Fibroblast of lung (primary cell): ENCODE measurements at regions not wholly inside any gene's neighbourhood (a gene's known extent, or its start where the extent isn't known, plus 50 kb on each side); places are given as distances from the start of the nearest gene placed in this dataset.
"Not testable (repeated sequence)": the region's sequence is repeated elsewhere in the genome, so short reads cannot be mapped to it uniquely, and the experiment has no call there.

Experiments used
- DNase-seq, 2 donors: peaks; one replicate each; pipeline versions ENCODE4 v3.0.0 to v3.0.0-alpha.2; 2010; ENCODE audit warnings: low read depth in 2 of 2
- H2AFZ ChIP-seq: 2 replicates; pipeline ENCODE4 v1.5.1; 2012; ENCODE audit warnings: low read length, control low read depth, inconsistent platforms
- H3K27ac ChIP-seq: 2 replicates; pipeline ENCODE4 v1.5.1; 2011; ENCODE audit warnings: low read length, control low read depth; ENCODE audit not compliant: insufficient read depth
- H3K27me3 ChIP-seq: 2 replicates; pipeline ENCODE4 v1.5.1; 2011; ENCODE audit warnings: mild to moderate bottlenecking, low read length; ENCODE audit not compliant: control insufficient read depth, insufficient read depth
- H3K36me3 ChIP-seq: 2 replicates; pipeline ENCODE4 v1.5.1; 2011; ENCODE audit warnings: low read length; ENCODE audit not compliant: control insufficient read depth, insufficient read depth
- H3K4me1 ChIP-seq: 2 replicates; pipeline ENCODE4 v1.5.1; 2011; ENCODE audit warnings: low read length; ENCODE audit not compliant: control insufficient read depth, insufficient read depth; ENCODE audit errors: extremely low read depth
- H3K4me2 ChIP-seq: 2 replicates; pipeline ENCODE4 v1.5.1; 2011; ENCODE audit warnings: low read length, control low read depth; ENCODE audit not compliant: insufficient read depth; ENCODE audit errors: extremely low read depth
- H3K4me3 ChIP-seq, 4 experiments: fragments of 200-600 bp in 1 of 4; sonication (generic) in 1 of 4; replicated peaks in 1 of 4; 2 replicates each; pipeline ENCODE4 v1.5.1; 2011 to 2016; ENCODE audit warnings: low read length in 4 of 4, low read depth in 3 of 4, mild to moderate bottlenecking in 3 of 4, control low read depth in 2 of 4, inconsistent platforms in 1 of 4, mixed read lengths in 1 of 4; ENCODE audit not compliant: insufficient read depth in 1 of 4; ENCODE audit errors: control extremely low read depth in 1 of 4
- H3K79me2 ChIP-seq: 2 replicates; pipeline ENCODE4 v1.5.1; 2012; ENCODE audit warnings: mild to moderate bottlenecking, low read length, inconsistent platforms; ENCODE audit not compliant: control insufficient read depth, insufficient read depth
- H3K9ac ChIP-seq: 2 replicates; pipeline ENCODE4 v1.5.1; 2011; ENCODE audit warnings: mild to moderate bottlenecking, low read length, control low read depth; ENCODE audit not compliant: insufficient read depth
- H3K9me3 ChIP-seq: 2 replicates; pipeline ENCODE4 v1.5.1; 2012; ENCODE audit warnings: low read depth, low read length; ENCODE audit not compliant: control insufficient read depth, insufficient read depth
- H4K20me1 ChIP-seq: 2 replicates; pipeline ENCODE4 v1.5.1; 2011; ENCODE audit warnings: low read length; ENCODE audit not compliant: control insufficient read depth, insufficient read depth; ENCODE audit errors: extremely low read depth
- EZH2 ChIP-seq: IDR thresholded peaks from 2 replicates; pipeline ENCODE4 v1.5.1; 2012; ENCODE audit warnings: low read length, control low read depth, mild to moderate bottlenecking; ENCODE audit errors: missing control alignments
- TF ChIP-seq, protein P1 (sequence below), 2 donors: IDR thresholded peaks in 1 of 2; conservative IDR thresholded peaks in 1 of 2; 1 replicate in 1 of 2; 2 replicates in 1 of 2; pipeline ENCODE4 v1.5.1; 2011 to 2012; ENCODE audit warnings: low read length in 2 of 2, control low read depth in 1 of 2, inconsistent platforms in 1 of 2, low read depth in 1 of 2, mild to moderate bottlenecking in 1 of 2

DNA sequence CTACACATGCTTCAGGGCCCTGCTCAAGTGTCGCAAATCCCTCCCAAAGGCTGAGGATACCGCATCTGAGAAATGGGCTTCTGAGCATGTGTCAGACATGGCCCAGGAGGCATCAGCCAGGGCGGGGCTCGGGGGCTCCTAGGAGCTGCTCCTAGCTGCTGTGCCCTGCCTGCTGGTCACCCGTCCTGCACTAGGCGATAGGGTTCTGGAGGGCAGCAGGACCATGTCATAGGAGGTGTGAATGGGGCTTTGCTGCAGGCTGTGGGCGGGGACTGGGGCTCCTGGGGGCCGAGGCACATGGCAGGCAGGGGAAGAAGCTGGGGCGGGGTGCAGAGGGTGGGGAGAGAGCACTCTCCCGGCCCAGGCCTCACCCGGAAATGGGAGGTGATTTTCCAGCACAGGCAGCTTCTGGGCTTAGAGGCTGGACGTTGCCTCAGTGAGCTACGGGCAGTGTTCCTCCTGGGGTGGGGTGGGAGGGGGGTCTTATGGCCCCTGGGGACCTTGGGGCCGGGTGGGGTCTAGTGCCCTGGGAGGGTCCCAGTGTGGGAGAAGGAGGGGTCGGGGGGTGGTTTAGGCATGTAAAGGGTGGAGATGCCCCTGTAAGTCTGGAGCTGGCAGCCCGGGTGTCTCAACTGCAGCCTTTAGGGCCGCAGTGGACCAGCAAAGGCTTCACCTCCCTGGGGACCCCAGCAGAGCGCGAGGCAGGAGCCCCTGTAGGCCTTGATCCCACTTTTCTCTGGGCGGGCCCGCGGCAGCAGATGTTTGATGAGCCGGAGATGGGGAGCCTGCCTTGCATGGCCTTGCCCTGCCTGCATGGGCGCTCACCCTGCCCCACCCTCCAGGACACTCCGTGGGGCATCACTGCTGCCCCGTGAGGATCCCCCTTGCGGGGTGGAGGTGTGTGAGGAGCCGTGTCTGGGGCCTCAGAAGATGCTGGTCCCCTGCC, 98.6 kb upstream of the LRPAP1 start:
- Histone ChIP-seq H3K9me3 (no peaks in the 10 kb centered on the region), H3K36me3 (no peaks in the 10 kb centered on the region), H3K4me1 (no peaks in the 10 kb centered on the region), H3K79me2 (no peaks in the 10 kb centered on the region), H3K27ac (no peak overlapping the region), H4K20me1 (no peaks in the 10 kb centered on the region), H3K4me2 (no peak overlapping the region), H3K4me3 (no peak overlapping the region), H3K27me3 (no peaks in the 10 kb centered on the region), H2AFZ (no peak overlapping the region), H3K9ac (no peak overlapping the region)
- DNase-seq, result no peak
- TF ChIP-seq, protein P1, sequence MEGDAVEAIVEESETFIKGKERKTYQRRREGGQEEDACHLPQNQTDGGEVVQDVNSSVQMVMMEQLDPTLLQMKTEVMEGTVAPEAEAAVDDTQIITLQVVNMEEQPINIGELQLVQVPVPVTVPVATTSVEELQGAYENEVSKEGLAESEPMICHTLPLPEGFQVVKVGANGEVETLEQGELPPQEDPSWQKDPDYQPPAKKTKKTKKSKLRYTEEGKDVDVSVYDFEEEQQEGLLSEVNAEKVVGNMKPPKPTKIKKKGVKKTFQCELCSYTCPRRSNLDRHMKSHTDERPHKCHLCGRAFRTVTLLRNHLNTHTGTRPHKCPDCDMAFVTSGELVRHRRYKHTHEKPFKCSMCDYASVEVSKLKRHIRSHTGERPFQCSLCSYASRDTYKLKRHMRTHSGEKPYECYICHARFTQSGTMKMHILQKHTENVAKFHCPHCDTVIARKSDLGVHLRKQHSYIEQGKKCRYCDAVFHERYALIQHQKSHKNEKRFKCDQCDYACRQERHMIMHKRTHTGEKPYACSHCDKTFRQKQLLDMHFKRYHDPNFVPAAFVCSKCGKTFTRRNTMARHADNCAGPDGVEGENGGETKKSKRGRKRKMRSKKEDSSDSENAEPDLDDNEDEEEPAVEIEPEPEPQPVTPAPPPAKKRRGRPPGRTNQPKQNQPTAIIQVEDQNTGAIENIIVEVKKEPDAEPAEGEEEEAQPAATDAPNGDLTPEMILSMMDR (conservative IDR thresholded peaks at IDR 0.05 in 1 of 2, IDR thresholded peaks at IDR 0.05 in 1 of 2; ENCODE audit: low read depth in 1 of 2, low read length in 2 of 2), result no peak
- no peak for TF ChIP-seq EZH2

GRCh38 chr4:3630136-3630597, 97.9 kb upstream of the LRPAP1 start:
- no peak overlapping the region for H3K4me2 ChIP-seq
- TF ChIP-seq, protein P1 (conservative IDR thresholded peaks at IDR 0.05 in 1 of 2, IDR thresholded peaks at IDR 0.05 in 1 of 2; ENCODE audit: low read depth in 1 of 2, low read length in 2 of 2), result no peak
- no peak for TF ChIP-seq EZH2
- no peaks in the 10 kb centered on the region for H4K20me1 ChIP-seq
- H3K9me3 ChIP-seq, result no peaks in the 10 kb centered on the region
- no peak for DNase-seq
- no peak overlapping the region for H3K27ac ChIP-seq
- no peak overlapping the region for H3K4me3 ChIP-seq
- H3K4me1 ChIP-seq, result no peaks in the 10 kb centered on the region
- no peak overlapping the region for H3K9ac ChIP-seq
- no peaks in the 10 kb centered on the region for H3K27me3 ChIP-seq
- no peaks in the 10 kb centered on the region for H3K36me3 ChIP-seq
- no peak overlapping the region for H2AFZ ChIP-seq
- no peaks in the 10 kb centered on the region for H3K79me2 ChIP-seq

DNA sequence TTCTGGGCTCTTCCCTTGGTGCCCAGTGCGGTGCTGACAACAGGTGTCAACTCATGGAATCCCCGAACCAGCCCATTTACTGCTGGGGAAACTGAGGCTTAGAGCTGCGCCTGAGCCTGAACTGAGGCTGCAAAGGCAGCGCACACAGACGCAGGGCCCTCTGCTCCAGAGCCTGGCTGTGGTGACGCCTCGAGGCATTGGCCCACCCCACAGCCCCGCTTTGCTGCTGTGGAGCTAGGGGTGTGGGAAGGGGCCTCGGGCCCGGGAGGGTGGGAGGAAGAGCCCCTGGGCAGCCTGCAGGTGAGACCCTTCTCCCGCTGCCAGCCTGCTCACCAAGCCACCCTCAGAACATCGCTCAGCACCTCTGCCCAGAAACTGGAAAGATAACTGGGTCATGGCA, 97.4 kb upstream of the LRPAP1 start:
- H3K4me1 ChIP-seq, result no peaks in the 10 kb centered on the region

DNA sequence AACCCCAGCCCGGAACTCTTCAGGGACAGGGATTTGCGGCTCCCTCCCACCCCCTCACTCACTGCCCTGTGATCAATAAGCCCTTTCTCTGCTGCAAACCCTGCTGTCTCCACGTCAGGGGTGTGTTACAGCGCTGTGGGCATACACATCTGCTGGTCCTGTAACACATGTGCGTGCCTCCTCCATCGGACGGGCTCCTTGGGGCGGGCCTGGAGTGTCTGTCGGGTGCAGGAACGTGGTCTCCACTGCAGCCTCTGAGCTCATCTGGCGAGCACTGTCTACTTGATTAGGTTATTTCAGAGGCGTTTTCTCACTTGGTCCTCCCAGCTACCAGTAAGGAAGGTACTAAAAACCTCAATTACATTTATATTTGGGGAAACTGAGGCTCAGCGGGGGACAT, 97.0 kb upstream of the LRPAP1 start:
- DNase-seq, H3K4me3 ChIP-seq, H3K9ac ChIP-seq, H3K36me3 ChIP-seq, H3K4me2 ChIP-seq, H4K20me1 ChIP-seq, H3K27ac ChIP-seq, H3K4me1 ChIP-seq, H2AFZ ChIP-seq, H3K79me2 ChIP-seq, H3K27me3 ChIP-seq, H3K9me3 ChIP-seq: not testable (repeated sequence)

More for the DNA sequence above, 97.4 kb upstream of the LRPAP1 start:
- H3K9me3 ChIP-seq, result no peaks in the 10 kb centered on the region
- H3K79me2 ChIP-seq, result no peaks in the 10 kb centered on the region
- H3K4me3 ChIP-seq, result no peak overlapping the region
- H2AFZ ChIP-seq, result no peak overlapping the region
- DNase-seq, result no peak
- H3K36me3 ChIP-seq, result no peaks in the 10 kb centered on the region
- H3K27ac ChIP-seq, result no peak overlapping the region
- no peak overlapping the region for H3K9ac ChIP-seq
- H3K27me3 ChIP-seq, result no peaks in the 10 kb centered on the region
- no peak overlapping the region for H3K4me2 ChIP-seq
- H4K20me1 ChIP-seq, result no peaks in the 10 kb centered on the region
- no peak for TF ChIP-seq EZH2
